Lower leg skin (tissue), 3 donors: ENCODE measurements at regions not wholly inside any gene's neighbourhood (a gene's known extent, or its start where the extent isn't known, plus 50 kb on each side); places are given as distances from the start of the nearest gene placed in this dataset.

Experiments
- CTCF ChIP-seq, 3 donors: fragments of 450-650 bp; IDR thresholded peaks; one replicate each; pipeline ENCODE4 v1.5.1; 2016; ENCODE audit warnings: antibody characterized with exemption in 3 of 3, mild to moderate bottlenecking in 3 of 3, moderate library complexity in 2 of 3
- POLR2A ChIP-seq, 2 donors: fragments of 450-650 bp; IDR thresholded peaks; one replicate each; pipeline ENCODE4 v1.6.1; 2016 to 2017; ENCODE audit warnings: antibody characterized with exemption in 2 of 2, mild to moderate bottlenecking in 1 of 2, moderate library complexity in 1 of 2

- TF ChIP-seq CTCF (IDR thresholded peaks at IDR 0.05) (no peak), POLR2A (IDR thresholded peaks at IDR 0.05) (no peak)
These were observed 105.4 kb upstream of the CAV2 start for GRCh38 chr7:116394106-116394505.
